Suppressor macrophage treated with lipopolysaccharide for 4 hours (primary cell): ENCODE measurements at regions not wholly inside any gene's neighbourhood (a gene's known extent, or its start where the extent isn't known, plus 50 kb on each side); places are given as distances from the start of the nearest gene placed in this dataset.
A peak's percentile ranks its signal among the peaks of the same experiment; 100 is the strongest.
"Not testable (repeated sequence)": the region's sequence is repeated elsewhere in the genome, so short reads cannot be mapped to it uniquely, and the experiment has no call there.

Experiments
- DNase-seq: peaks from one replicate; pipeline ENCODE4 v3.0.0-alpha.2; 2020

- not testable (repeated sequence) for DNase-seq
Observed at GRCh38 chr17:14518919-14519318, 218.0 kb downstream of the HS3ST3B1 start.

- no peak for DNase-seq
Observed at GRCh38 chr17:14514973-14515372, 214.1 kb downstream of the HS3ST3B1 start.

GRCh38 chr17:14513835-14514234 is 213.0 kb downstream of the HS3ST3B1 start:
- no peak for DNase-seq

- DNase-seq = no peak
Observed at GRCh38 chr17:14510136-14510535, 209.3 kb downstream of the HS3ST3B1 start.

GRCh38 chr17:14508156-14508555 is 207.3 kb downstream of the HS3ST3B1 start:
- no peak for DNase-seq

GRCh38 chr17:14506364-14506763 is 205.5 kb downstream of the HS3ST3B1 start:
- no peak for DNase-seq

- no peak for DNase-seq
Observed at GRCh38 chr17:14505606-14506005, 204.7 kb downstream of the HS3ST3B1 start.

GRCh38 chr17:14499976-14500375 is 199.1 kb downstream of the HS3ST3B1 start:
- no peak for DNase-seq

- no peak for DNase-seq
Observed at GRCh38 chr17:14498812-14499211, 197.9 kb downstream of the HS3ST3B1 start.

GRCh38 chr17:14494161-14494560 is 193.3 kb downstream of the HS3ST3B1 start:
- no peak for DNase-seq

GRCh38 chr17:14489986-14490385 is 189.1 kb downstream of the HS3ST3B1 start:
- no peak for DNase-seq

- DNase-seq = no peak
Observed at GRCh38 chr17:14488958-14489550, 188.2 kb downstream of the HS3ST3B1 start.

GRCh38 chr17:14487068-14487467 is 186.2 kb downstream of the HS3ST3B1 start:
- DNase-seq = no peak

GRCh38 chr17:14482715-14483114 is 181.8 kb downstream of the HS3ST3B1 start:
- DNase-seq = no peak

- DNase-seq = no peak
Observed at GRCh38 chr17:14481664-14482063, 180.8 kb downstream of the HS3ST3B1 start.

GRCh38 chr17:14474591-14474990 is 173.7 kb downstream of the HS3ST3B1 start:
- DNase-seq = no peak

GRCh38 chr17:14471052-14471451 is 170.2 kb downstream of the HS3ST3B1 start:
- DNase-seq = no peak

GRCh38 chr17:14470417-14470816 is 169.5 kb downstream of the HS3ST3B1 start:
- DNase-seq = no peak

- no peak for DNase-seq
Observed at GRCh38 chr17:14469971-14470370, 169.1 kb downstream of the HS3ST3B1 start.

GRCh38 chr17:14468858-14469257 is 168.0 kb downstream of the HS3ST3B1 start:
- DNase-seq = no peak

- DNase-seq = no peak
Observed at GRCh38 chr17:14461227-14461548, 160.3 kb downstream of the HS3ST3B1 start.

GRCh38 chr17:14460516-14461226 is 159.8 kb downstream of the HS3ST3B1 start:
- no peak for DNase-seq

GRCh38 chr17:14459955-14460354 is 159.1 kb downstream of the HS3ST3B1 start:
- no peak for DNase-seq

- DNase-seq = no peak
Observed at GRCh38 chr17:14458724-14459123, 157.8 kb downstream of the HS3ST3B1 start.

- peak; percentile 59 for DNase-seq
Observed at GRCh38 chr17:14454746-14455145, 153.9 kb downstream of the HS3ST3B1 start.
